ENCODE measurements at regions not wholly inside any gene's neighbourhood (a gene's known extent, or its start where the extent isn't known, plus 50 kb on each side); places are given as distances from the start of the nearest gene placed in this dataset.

DNA sequence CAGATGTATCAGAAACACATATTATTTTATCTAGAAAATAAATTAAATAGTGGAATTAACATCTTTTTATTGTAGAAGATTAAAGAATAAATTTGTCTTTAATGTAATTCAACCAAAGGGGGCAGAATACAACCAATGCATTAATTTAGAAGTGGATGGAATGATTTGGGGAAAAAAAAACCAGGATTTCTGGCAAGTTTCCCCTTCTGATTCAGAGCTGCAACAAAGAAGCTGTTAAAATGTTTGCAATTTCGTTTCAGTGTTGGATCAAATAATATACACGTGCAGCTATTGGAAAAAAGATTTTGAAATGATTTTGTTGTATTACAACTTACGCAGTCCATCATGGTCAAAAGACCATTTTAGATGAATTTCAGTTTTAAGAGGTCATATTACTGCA, 71.6 kb upstream of the ZNF280D start:
- FAIRE-seq = no peak
- no peak overlapping the region for H3K27ac ChIP-seq (ENCODE audit: control insufficient read depth, insufficient read depth, low read length)
- no peaks in the 10 kb centered on the region for H3K9me1 ChIP-seq (ENCODE audit: control insufficient read depth, extremely low read depth, insufficient read depth, low read length)
- no peak overlapping the region for H3K9ac ChIP-seq (ENCODE audit: control insufficient read depth, extremely low read depth, insufficient read depth, low read length)
- no peak for DNase-seq (ENCODE audit: low read depth, low spot score)
- H3K4me2 ChIP-seq (ENCODE audit: control insufficient read depth, extremely low read depth, insufficient read depth, low read depth, low read length) = no peak overlapping the region
- no peak overlapping the region for H2AFZ ChIP-seq (ENCODE audit: control insufficient read depth, low read length)
- no peak overlapping the region for H3K4me3 ChIP-seq (ENCODE audit: control insufficient read depth in 2 of 3, extremely low read depth in 1 of 3, insufficient read depth in 2 of 3, low read depth in 1 of 3, low read length in 3 of 3)
- no peaks in the 10 kb centered on the region for H3K36me3 ChIP-seq (ENCODE audit: control insufficient read depth in 2 of 2, extremely low read depth in 1 of 2, insufficient read depth in 2 of 2, low read length in 2 of 2)
- H3K9me3 ChIP-seq (ENCODE audit: control insufficient read depth, low read depth, low read length) = no peaks in the 10 kb centered on the region
- H4K20me1 ChIP-seq (ENCODE audit: control insufficient read depth, extremely low read depth, insufficient read depth, low read length) = no peaks in the 10 kb centered on the region
- TF ChIP-seq EZH2 (IDR thresholded peaks at IDR 0.05; ENCODE audit: low read length) = no peak
- TF ChIP-seq, protein P1, sequence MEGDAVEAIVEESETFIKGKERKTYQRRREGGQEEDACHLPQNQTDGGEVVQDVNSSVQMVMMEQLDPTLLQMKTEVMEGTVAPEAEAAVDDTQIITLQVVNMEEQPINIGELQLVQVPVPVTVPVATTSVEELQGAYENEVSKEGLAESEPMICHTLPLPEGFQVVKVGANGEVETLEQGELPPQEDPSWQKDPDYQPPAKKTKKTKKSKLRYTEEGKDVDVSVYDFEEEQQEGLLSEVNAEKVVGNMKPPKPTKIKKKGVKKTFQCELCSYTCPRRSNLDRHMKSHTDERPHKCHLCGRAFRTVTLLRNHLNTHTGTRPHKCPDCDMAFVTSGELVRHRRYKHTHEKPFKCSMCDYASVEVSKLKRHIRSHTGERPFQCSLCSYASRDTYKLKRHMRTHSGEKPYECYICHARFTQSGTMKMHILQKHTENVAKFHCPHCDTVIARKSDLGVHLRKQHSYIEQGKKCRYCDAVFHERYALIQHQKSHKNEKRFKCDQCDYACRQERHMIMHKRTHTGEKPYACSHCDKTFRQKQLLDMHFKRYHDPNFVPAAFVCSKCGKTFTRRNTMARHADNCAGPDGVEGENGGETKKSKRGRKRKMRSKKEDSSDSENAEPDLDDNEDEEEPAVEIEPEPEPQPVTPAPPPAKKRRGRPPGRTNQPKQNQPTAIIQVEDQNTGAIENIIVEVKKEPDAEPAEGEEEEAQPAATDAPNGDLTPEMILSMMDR (optimal IDR thresholded peaks at IDR 0.05 in 1 of 3, IDR thresholded peaks at IDR 0.05 in 1 of 3, conservative IDR thresholded peaks at IDR 0.05 in 1 of 3; ENCODE audit: extremely low read depth in 1 of 3, insufficient read depth in 2 of 3, low read length in 3 of 3) = no peak
- H3K27me3 ChIP-seq (ENCODE audit: control insufficient read depth, extremely low read depth, insufficient read depth, low read length) = no peaks in the 10 kb centered on the region
- dilution Hi-C loops (cut with MboI; ENCODE audit: extremely low pct_ligation_motif_present, low sequenced_read_pairs) = no loop called here
- H3K79me2 ChIP-seq (ENCODE audit: control insufficient read depth, insufficient read depth, low read length) = no peaks in the 10 kb centered on the region
- peaks cover 7% of the 10 kb centered on the region for H3K4me1 ChIP-seq (ENCODE audit: control insufficient read depth, extremely low read depth, insufficient read depth, low read length)

DNA sequence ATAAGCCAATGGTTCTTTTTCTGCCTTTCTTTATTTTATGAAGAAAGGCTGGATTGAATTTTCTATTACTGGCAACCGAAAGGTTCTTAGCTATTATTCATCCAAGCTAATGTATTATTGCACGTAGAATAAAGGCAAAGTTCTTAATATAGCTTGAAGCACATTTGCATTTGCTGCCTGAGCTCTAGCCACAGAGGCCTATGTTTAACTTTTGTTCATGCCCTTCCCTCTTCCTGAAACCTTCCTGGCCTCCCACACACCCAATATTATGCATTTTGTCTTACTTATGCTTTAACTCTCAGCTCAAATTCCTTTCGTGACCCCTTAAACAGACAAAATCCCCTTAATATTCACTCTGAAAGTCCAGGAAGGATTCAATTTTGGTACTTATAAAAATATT, 71.0 kb upstream of the ZNF280D start:
- no peak for TF ChIP-seq EZH2 (IDR thresholded peaks at IDR 0.05; ENCODE audit: low read length)
- TF ChIP-seq, protein P1 (optimal IDR thresholded peaks at IDR 0.05 in 1 of 3, IDR thresholded peaks at IDR 0.05 in 1 of 3, conservative IDR thresholded peaks at IDR 0.05 in 1 of 3; ENCODE audit: extremely low read depth in 1 of 3, insufficient read depth in 2 of 3, low read length in 3 of 3) = no peak
- Histone ChIP-seq H3K36me3 (ENCODE audit: control insufficient read depth in 2 of 2, extremely low read depth in 1 of 2, insufficient read depth in 2 of 2, low read length in 2 of 2) (no peaks in the 10 kb centered on the region), H3K27me3 (ENCODE audit: control insufficient read depth, extremely low read depth, insufficient read depth, low read length) (no peaks in the 10 kb centered on the region), H3K9me1 (ENCODE audit: control insufficient read depth, extremely low read depth, insufficient read depth, low read length) (no peaks in the 10 kb centered on the region), H4K20me1 (ENCODE audit: control insufficient read depth, extremely low read depth, insufficient read depth, low read length) (no peaks in the 10 kb centered on the region), H3K9me3 (ENCODE audit: control insufficient read depth, low read depth, low read length) (no peaks in the 10 kb centered on the region), H3K4me2 (ENCODE audit: control insufficient read depth, extremely low read depth, insufficient read depth, low read depth, low read length) (no peak overlapping the region), H3K27ac (ENCODE audit: control insufficient read depth, insufficient read depth, low read length) (no peak overlapping the region), H2AFZ (ENCODE audit: control insufficient read depth, low read length) (no peak overlapping the region), H3K4me3 (ENCODE audit: control insufficient read depth in 2 of 3, extremely low read depth in 1 of 3, insufficient read depth in 2 of 3, low read depth in 1 of 3, low read length in 3 of 3) (no peak overlapping the region), H3K4me1 (ENCODE audit: control insufficient read depth, extremely low read depth, insufficient read depth, low read length) (peaks cover 7% of the 10 kb centered on the region), H3K79me2 (ENCODE audit: control insufficient read depth, insufficient read depth, low read length) (no peaks in the 10 kb centered on the region), H3K9ac (ENCODE audit: control insufficient read depth, extremely low read depth, insufficient read depth, low read length) (no peak overlapping the region)
- FAIRE-seq (no peak), DNase-seq (ENCODE audit: low read depth, low spot score) (no peak)
- dilution Hi-C loops (cut with MboI; ENCODE audit: extremely low pct_ligation_motif_present, low sequenced_read_pairs) = no loop called here
